Upper lobe of right lung (tissue), 1 donor: ENCODE measurements at regions not wholly inside any gene's neighbourhood (a gene's known extent, or its start where the extent isn't known, plus 50 kb on each side); places are given as distances from the start of the nearest gene placed in this dataset.
"Not testable (repeated sequence)": the region's sequence is repeated elsewhere in the genome, so short reads cannot be mapped to it uniquely, and the experiment has no call there.

Source experiments
- ATAC-seq: fragments of 200-7000 bp; cut with Tn5 transposase; one replicate; pipeline ENCODE4 v1.9.1; 2020; ENCODE audit warnings: mild to moderate bottlenecking, moderate library complexity
- DNase-seq: peaks from one replicate; pipeline ENCODE4 v3.0.0-alpha.2; 2020
- H3K27ac ChIP-seq: fragments of 200-600 bp; one replicate; pipeline ENCODE4 v1.8.0; 2022
- H3K27me3 ChIP-seq: fragments of 200-600 bp; one replicate; pipeline ENCODE4 v1.8.0; 2022; ENCODE audit warnings: mild to moderate bottlenecking
- H3K36me3 ChIP-seq: fragments of 200-600 bp; one replicate; pipeline ENCODE4 v1.8.0; 2022
- H3K4me1 ChIP-seq: fragments of 200-600 bp; one replicate; pipeline ENCODE4 v1.8.0; 2022
- H3K4me3 ChIP-seq: fragments of 200-600 bp; one replicate; pipeline ENCODE4 v1.8.0; 2022; ENCODE audit warnings: mild to moderate bottlenecking
- H3K9me3 ChIP-seq: fragments of 200-600 bp; one replicate; pipeline ENCODE4 v1.8.0; 2022
- intact Hi-C: fragments of 100-400 bp; cut with DNase I; formaldehyde crosslinking; loops from one replicate; pipeline ENCODE4 v1.11.0; 2022
- TF ChIP-seq, protein P1 (sequence below): fragments of 200-600 bp; IDR thresholded peaks from one replicate; pipeline ENCODE4 v1.8.0; 2022; ENCODE audit warnings: antibody characterized with exemption
- donor health status: DM: no; HTN: yes; CAD: no; lungs with severe emphysema.

DNA sequence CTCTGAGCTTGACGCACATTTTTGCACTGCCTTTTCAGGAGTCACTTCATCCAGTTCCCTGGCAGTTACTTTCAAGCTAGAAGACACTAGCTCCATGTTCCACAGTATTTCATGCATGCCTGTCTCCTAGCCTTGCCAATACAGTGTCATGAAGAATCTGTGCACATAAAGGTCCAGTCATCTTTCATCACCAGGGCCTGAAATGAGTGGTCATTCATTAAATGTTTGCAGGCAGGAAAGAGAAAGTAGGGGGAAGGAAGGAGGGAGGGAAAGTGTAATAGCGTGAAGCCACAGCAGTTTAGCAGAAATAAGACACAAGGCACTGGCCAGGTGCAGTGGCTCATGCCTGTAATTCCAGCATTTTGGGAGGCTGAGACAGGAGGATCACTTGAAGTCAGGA is 92.4 kb upstream of the COPS8 start:
- ATAC-seq: no peak

GRCh38 chr2:236994361-236994760 is 91.3 kb upstream of the COPS8 start:
- H3K27me3 ChIP-seq: no peaks in the 10 kb centered on the region
- no peak overlapping the region for H3K4me3 ChIP-seq
- H3K9me3 ChIP-seq: no peaks in the 10 kb centered on the region
- peaks cover 17% of the 10 kb centered on the region for H3K4me1 ChIP-seq
- DNase-seq (no peak), ATAC-seq (no peak)
- TF ChIP-seq, protein P1, sequence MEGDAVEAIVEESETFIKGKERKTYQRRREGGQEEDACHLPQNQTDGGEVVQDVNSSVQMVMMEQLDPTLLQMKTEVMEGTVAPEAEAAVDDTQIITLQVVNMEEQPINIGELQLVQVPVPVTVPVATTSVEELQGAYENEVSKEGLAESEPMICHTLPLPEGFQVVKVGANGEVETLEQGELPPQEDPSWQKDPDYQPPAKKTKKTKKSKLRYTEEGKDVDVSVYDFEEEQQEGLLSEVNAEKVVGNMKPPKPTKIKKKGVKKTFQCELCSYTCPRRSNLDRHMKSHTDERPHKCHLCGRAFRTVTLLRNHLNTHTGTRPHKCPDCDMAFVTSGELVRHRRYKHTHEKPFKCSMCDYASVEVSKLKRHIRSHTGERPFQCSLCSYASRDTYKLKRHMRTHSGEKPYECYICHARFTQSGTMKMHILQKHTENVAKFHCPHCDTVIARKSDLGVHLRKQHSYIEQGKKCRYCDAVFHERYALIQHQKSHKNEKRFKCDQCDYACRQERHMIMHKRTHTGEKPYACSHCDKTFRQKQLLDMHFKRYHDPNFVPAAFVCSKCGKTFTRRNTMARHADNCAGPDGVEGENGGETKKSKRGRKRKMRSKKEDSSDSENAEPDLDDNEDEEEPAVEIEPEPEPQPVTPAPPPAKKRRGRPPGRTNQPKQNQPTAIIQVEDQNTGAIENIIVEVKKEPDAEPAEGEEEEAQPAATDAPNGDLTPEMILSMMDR: no peak
- intact Hi-C loops: no loop called here
- H3K27ac ChIP-seq: no peak overlapping the region
- H3K36me3 ChIP-seq: no peaks in the 10 kb centered on the region

More for the DNA sequence above, 92.4 kb upstream of the COPS8 start:
- Histone ChIP-seq H3K4me3 (no peak overlapping the region), H3K36me3 (no peaks in the 10 kb centered on the region), H3K4me1 (peaks cover 21% of the 10 kb centered on the region), H3K27ac (no peak overlapping the region), H3K9me3 (no peaks in the 10 kb centered on the region), H3K27me3 (no peaks in the 10 kb centered on the region)
- TF ChIP-seq, protein P1: no peak
- no peak for DNase-seq
- intact Hi-C loops: no loop called here

DNA sequence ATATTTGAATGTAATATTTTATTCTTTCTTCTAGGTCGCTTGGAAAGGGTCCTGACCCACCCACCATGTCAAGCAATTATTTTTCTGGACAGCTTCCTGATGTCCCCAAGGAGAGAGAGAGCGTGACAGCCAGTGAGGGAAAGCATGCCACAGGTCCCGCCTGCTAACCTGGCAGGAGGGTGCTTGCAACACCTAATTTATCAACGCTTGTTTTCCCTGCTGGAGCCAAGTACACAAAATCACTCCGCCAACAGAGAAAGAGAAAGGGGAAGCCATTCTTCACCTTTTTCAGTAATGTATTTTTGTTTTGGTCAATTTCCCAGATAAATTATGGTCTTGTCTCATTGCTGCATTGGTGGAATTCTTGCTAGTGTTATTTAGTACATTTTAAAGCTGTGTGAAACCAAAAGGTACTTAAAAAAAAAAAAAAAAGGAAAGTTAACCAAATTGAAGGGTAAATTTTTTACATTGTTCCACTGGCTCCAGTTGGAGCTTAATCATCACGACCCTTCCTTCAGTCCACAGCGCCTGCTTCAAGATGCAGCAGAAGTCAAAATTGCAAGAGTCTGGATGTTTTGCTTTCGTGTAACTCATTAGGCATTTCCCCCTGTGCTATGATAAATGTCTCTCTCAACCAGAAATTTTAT is 88.5 kb upstream of the COPS8 start:
- Histone ChIP-seq H3K27me3 (no peaks in the 10 kb centered on the region), H3K4me1 (peaks cover 13% of the 10 kb centered on the region), H3K27ac (no peak overlapping the region), H3K36me3 (no peaks in the 10 kb centered on the region), H3K4me3 (no peak overlapping the region), H3K9me3 (no peaks in the 10 kb centered on the region)
- TF ChIP-seq, protein P1: no peak
- DNase-seq (no peak), ATAC-seq (peak; percentile 37)
- intact Hi-C loops: no loop called here

DNA sequence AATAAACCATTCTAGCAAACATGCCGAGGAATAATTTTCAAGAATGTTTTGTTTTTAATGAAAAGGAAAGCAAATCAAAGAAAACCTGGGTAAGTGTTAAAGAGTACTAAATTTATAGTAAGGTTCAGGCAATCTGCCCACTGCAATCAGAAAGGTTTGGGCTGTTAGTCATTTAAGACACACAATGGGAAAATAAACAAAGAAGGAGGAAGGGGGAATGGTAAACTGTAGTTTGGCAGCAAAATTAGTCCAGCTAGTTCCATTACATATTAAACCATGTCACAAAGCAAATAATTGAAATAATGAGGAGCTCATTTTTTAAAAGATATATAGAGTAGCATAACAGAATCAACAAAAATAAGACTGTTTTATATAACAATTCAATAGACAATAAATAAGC is 87.5 kb upstream of the COPS8 start:
- H3K4me1 ChIP-seq: peaks cover 13% of the 10 kb centered on the region
- no peak overlapping the region for H3K4me3 ChIP-seq
- DNase-seq: no peak
- intact Hi-C loops: no loop called here
- TF ChIP-seq, protein P1: no peak
- no peak for ATAC-seq
- no peaks in the 10 kb centered on the region for H3K9me3 ChIP-seq
- no peaks in the 10 kb centered on the region for H3K36me3 ChIP-seq
- no peaks in the 10 kb centered on the region for H3K27me3 ChIP-seq
- H3K27ac ChIP-seq: no peak overlapping the region

- Histone ChIP-seq H3K36me3 (no peaks in the 10 kb centered on the region), H3K27ac (no peak overlapping the region), H3K4me3 (no peak overlapping the region), H3K4me1 (peaks cover 13% of the 10 kb centered on the region), H3K9me3 (no peaks in the 10 kb centered on the region), H3K27me3 (no peaks in the 10 kb centered on the region)
- ATAC-seq (no peak), DNase-seq (no peak)
- TF ChIP-seq, protein P1: no peak
- intact Hi-C loops: no loop called here
Measured at GRCh38 chr2:236998758-236999157, 86.9 kb upstream of the COPS8 start.

DNA sequence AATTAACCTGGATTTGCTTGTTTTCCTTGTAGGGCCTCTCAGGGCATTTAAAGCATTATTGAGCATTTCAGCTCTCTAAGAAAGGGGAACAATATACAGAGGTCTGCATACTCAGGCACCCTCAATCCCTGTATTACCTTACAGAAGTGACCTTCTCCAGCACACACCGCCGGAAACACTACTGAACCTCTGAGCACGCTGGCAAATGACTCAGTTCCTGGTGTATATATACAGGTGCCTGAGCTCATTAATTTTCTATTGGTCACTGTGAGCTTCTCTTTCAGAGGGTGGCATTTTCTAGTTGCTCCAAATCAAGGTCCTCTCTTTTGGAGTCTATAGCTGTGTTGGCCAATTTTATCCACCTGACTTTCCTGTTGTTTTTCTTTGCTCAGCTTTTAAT is 85.2 kb upstream of the COPS8 start:
- Histone ChIP-seq H3K9me3 (no peaks in the 10 kb centered on the region), H3K4me3 (no peak overlapping the region), H3K36me3 (no peaks in the 10 kb centered on the region), H3K27me3 (no peaks in the 10 kb centered on the region), H3K27ac (no peak overlapping the region), H3K4me1 (peaks cover 13% of the 10 kb centered on the region)
- TF ChIP-seq, protein P1: no peak
- DNase-seq (no peak), ATAC-seq (no peak)
- intact Hi-C loops: no loop called here

- H3K4me3 ChIP-seq, H3K9me3 ChIP-seq, H3K27ac ChIP-seq: not testable (repeated sequence)
Measured at GRCh38 chr2:237005341-237005740, 80.3 kb upstream of the COPS8 start.

More at GRCh38 chr2:237005341-237005740, 80.3 kb upstream of the COPS8 start:
- intact Hi-C loops, DNase-seq, H3K27me3 ChIP-seq, H3K4me1 ChIP-seq, ATAC-seq, H3K36me3 ChIP-seq: not testable (repeated sequence)
